ENCODE measurements at regions not wholly inside any gene's neighbourhood (a gene's known extent, or its start where the extent isn't known, plus 50 kb on each side); places are given as distances from the start of the nearest gene placed in this dataset.

- Mint-ChIP-seq H3K27ac (no peak overlapping the region), H3K36me3 (ENCODE audit: low read depth) (no peaks in the 10 kb centered on the region), H3K9me3 (no peaks in the 10 kb centered on the region), H3K4me3 (no peak overlapping the region), H3K27me3 (ENCODE audit: insufficient read depth) (peaks cover 6% of the 10 kb centered on the region), H3K4me1 (ENCODE audit: low read depth) (no peaks in the 10 kb centered on the region)
- intact Hi-C loops (cut with micrococcal nuclease): no loop called here
- DNase-seq (ENCODE audit: low spot score): no peak
Observed at GRCh38 chr10:78696791-78697395, 371.9 kb upstream of the ZMIZ1 start.

- Mint-ChIP-seq H3K27me3 (ENCODE audit: insufficient read depth) (peaks cover 4% of the 10 kb centered on the region), H3K4me1 (ENCODE audit: low read depth) (no peaks in the 10 kb centered on the region), H3K9me3 (no peaks in the 10 kb centered on the region), H3K36me3 (ENCODE audit: low read depth) (no peaks in the 10 kb centered on the region), H3K27ac (no peak overlapping the region), H3K4me3 (no peak overlapping the region)
- no peak for DNase-seq (ENCODE audit: low spot score)
- intact Hi-C loops (cut with micrococcal nuclease): no loop called here
Observed at GRCh38 chr10:78699971-78700370, 368.8 kb upstream of the ZMIZ1 start.

- Mint-ChIP-seq H3K27ac (no peak overlapping the region), H3K9me3 (no peaks in the 10 kb centered on the region), H3K36me3 (ENCODE audit: low read depth) (no peaks in the 10 kb centered on the region), H3K4me1 (ENCODE audit: low read depth) (no peaks in the 10 kb centered on the region), H3K4me3 (no peak overlapping the region), H3K27me3 (ENCODE audit: insufficient read depth) (peaks cover 6% of the 10 kb centered on the region)
- no peak for DNase-seq (ENCODE audit: low spot score)
- intact Hi-C loops (cut with micrococcal nuclease): no loop called here
Observed at GRCh38 chr10:78700413-78700812, 368.4 kb upstream of the ZMIZ1 start.

DNA sequence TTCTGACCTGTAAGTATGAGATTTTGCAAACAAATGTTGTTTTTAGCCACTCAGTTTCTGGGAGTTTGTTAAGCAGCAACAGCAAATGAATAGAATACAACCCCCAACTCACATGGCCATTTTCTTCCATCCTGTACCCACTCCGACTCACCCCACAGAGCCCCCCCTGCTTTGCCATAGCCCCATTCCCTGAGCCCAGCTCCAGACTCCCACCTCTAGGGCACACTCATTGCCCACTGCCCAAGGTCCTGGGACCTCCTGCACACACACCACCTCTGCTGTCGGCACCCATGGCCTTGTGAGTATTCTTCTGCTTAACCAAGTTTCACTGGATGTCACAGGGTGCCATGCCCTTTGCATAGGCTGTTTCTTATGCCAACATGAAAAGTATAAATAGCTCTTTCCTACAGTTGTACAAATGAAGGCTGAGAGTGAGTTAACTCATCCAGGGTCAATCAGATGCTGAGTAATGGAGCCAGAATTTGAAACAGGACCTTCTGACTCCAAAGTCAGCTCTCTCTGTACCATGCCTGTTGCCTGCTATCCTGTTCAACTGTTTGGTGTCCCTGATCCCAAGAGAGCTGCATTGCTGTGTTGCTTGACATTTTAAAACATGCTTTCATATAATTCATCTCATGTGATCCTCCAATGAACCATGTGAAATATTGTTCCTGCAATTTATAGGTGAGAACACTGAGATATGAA is 367.8 kb upstream of the ZMIZ1 start:
- H3K27ac Mint-ChIP-seq: no peak overlapping the region
- H3K4me1 Mint-ChIP-seq (ENCODE audit: low read depth): no peaks in the 10 kb centered on the region
- H3K36me3 Mint-ChIP-seq (ENCODE audit: low read depth): no peaks in the 10 kb centered on the region
- H3K9me3 Mint-ChIP-seq: no peaks in the 10 kb centered on the region
- H3K4me3 Mint-ChIP-seq: no peak overlapping the region
- DNase-seq (ENCODE audit: low spot score): no peak
- peaks cover 6% of the 10 kb centered on the region for H3K27me3 Mint-ChIP-seq (ENCODE audit: insufficient read depth)
- intact Hi-C loops (cut with micrococcal nuclease): no loop called here

DNA sequence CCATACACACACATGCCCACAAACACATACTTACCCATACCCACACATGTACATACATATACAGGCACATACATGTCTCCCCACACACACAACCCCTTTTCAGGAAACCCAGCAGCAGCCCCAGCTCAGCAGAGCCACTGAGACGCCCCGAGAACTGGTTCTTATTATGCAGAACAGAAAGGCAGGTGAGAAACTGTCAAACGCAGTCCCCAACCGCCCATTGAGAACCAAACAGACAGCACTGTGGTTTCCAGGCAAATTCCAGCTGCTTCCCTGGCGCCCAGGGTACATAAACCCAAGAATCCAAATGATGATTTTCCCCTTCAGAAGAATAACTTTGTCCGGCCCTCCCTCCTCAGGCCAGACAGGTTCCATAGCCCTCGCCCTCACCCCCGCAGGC is 366.6 kb upstream of the ZMIZ1 start:
- H3K4me3 Mint-ChIP-seq: no peak overlapping the region
- H3K36me3 Mint-ChIP-seq (ENCODE audit: low read depth): no peaks in the 10 kb centered on the region
- no peaks in the 10 kb centered on the region for H3K9me3 Mint-ChIP-seq
- intact Hi-C loops (cut with micrococcal nuclease): no loop called here
- no peak overlapping the region for H3K27ac Mint-ChIP-seq
- no peak for DNase-seq (ENCODE audit: low spot score)
- peaks cover 6% of the 10 kb centered on the region for H3K27me3 Mint-ChIP-seq (ENCODE audit: insufficient read depth)
- H3K4me1 Mint-ChIP-seq (ENCODE audit: low read depth): no peaks in the 10 kb centered on the region

DNA sequence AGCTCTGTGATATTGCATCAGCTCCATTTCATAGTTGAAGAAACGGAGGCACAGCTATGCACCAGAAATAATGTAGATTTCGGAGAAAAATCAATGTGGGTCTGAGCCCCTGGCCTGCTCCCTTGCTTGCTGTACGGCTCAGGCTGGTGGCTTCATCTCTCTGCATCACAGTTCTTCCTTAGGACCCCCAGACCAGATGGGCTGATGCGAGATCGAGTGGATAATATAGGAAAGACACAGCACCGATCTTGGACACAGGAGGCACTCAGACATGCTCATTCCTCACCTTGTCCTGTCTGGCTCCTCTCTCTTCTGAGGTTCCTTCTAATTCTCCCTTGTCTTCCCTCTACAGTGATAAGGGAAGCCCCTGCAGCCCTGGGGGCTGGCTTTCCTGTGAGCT is 365.9 kb upstream of the ZMIZ1 start:
- Mint-ChIP-seq H3K4me3 (no peak overlapping the region), H3K27me3 (ENCODE audit: insufficient read depth) (peaks cover 2% of the 10 kb centered on the region), H3K36me3 (ENCODE audit: low read depth) (no peaks in the 10 kb centered on the region), H3K9me3 (no peaks in the 10 kb centered on the region), H3K4me1 (ENCODE audit: low read depth) (no peaks in the 10 kb centered on the region), H3K27ac (no peak overlapping the region)
- DNase-seq (ENCODE audit: low spot score): no peak
- intact Hi-C loops (cut with micrococcal nuclease): no loop called here

GRCh38 chr10:78703593-78703992 is 365.2 kb upstream of the ZMIZ1 start:
- Mint-ChIP-seq H3K27ac (no peak overlapping the region), H3K9me3 (no peaks in the 10 kb centered on the region), H3K36me3 (ENCODE audit: low read depth) (no peaks in the 10 kb centered on the region), H3K27me3 (ENCODE audit: insufficient read depth) (peaks cover 2% of the 10 kb centered on the region), H3K4me1 (ENCODE audit: low read depth) (no peaks in the 10 kb centered on the region), H3K4me3 (no peak overlapping the region)
- DNase-seq (ENCODE audit: low spot score): no peak
- intact Hi-C loops (cut with micrococcal nuclease): no loop called here

DNA sequence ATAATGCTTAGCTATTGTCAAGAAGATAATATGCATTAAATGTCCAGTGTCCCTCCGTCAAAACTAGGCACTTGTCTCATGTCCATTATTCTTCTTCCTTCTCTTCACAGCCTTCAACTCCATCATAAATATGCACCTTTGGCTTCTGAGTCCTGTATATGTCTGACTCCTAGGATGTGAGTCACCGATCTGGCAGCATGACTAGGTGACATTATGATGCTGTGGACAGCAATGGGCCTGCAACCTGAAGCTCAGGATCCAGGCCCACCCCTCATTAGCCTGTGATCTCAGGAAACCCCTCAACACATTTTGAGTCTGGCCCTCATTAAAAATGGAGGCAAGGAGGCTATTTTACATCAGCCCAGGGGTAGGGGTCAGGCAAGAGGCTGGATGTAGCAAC is 362.5 kb upstream of the ZMIZ1 start:
- no peak overlapping the region for H3K27ac Mint-ChIP-seq
- H3K4me1 Mint-ChIP-seq (ENCODE audit: low read depth): no peaks in the 10 kb centered on the region
- H3K27me3 Mint-ChIP-seq (ENCODE audit: insufficient read depth): peaks cover 2% of the 10 kb centered on the region
- H3K9me3 Mint-ChIP-seq: no peaks in the 10 kb centered on the region
- DNase-seq (ENCODE audit: low spot score): no peak
- intact Hi-C loops (cut with micrococcal nuclease): no loop called here
- H3K36me3 Mint-ChIP-seq (ENCODE audit: low read depth): no peaks in the 10 kb centered on the region
- H3K4me3 Mint-ChIP-seq: no peak overlapping the region

GRCh38 chr10:78706726-78707540 is 361.8 kb upstream of the ZMIZ1 start:
- no peaks in the 10 kb centered on the region for H3K36me3 Mint-ChIP-seq (ENCODE audit: low read depth)
- peaks cover 3% of the 10 kb centered on the region for H3K27me3 Mint-ChIP-seq (ENCODE audit: insufficient read depth)
- intact Hi-C loops (cut with micrococcal nuclease): no loop called here
- no peak overlapping the region for H3K27ac Mint-ChIP-seq
- no peak for DNase-seq (ENCODE audit: low spot score)
- no peaks in the 10 kb centered on the region for H3K9me3 Mint-ChIP-seq
- H3K4me3 Mint-ChIP-seq: no peak overlapping the region
- H3K4me1 Mint-ChIP-seq (ENCODE audit: low read depth): no peaks in the 10 kb centered on the region

- Mint-ChIP-seq H3K27ac (no peak overlapping the region), H3K4me1 (ENCODE audit: low read depth) (no peaks in the 10 kb centered on the region), H3K9me3 (no peaks in the 10 kb centered on the region), H3K27me3 (ENCODE audit: insufficient read depth) (peaks cover 3% of the 10 kb centered on the region), H3K4me3 (no peak overlapping the region), H3K36me3 (ENCODE audit: low read depth) (no peaks in the 10 kb centered on the region)
- intact Hi-C loops (cut with micrococcal nuclease): no loop called here
- no peak for DNase-seq (ENCODE audit: low spot score)
Observed at GRCh38 chr10:78707745-78708144, 361.0 kb upstream of the ZMIZ1 start.

GRCh38 chr10:78712147-78712546 is 356.6 kb upstream of the ZMIZ1 start:
- intact Hi-C loops (cut with micrococcal nuclease): no loop called here
- DNase-seq (ENCODE audit: low spot score): no peak
- H3K27ac Mint-ChIP-seq: no peak overlapping the region
- H3K27me3 Mint-ChIP-seq (ENCODE audit: insufficient read depth): peaks cover 6% of the 10 kb centered on the region
- H3K36me3 Mint-ChIP-seq (ENCODE audit: low read depth): no peaks in the 10 kb centered on the region
- H3K4me1 Mint-ChIP-seq (ENCODE audit: low read depth): no peaks in the 10 kb centered on the region
- no peaks in the 10 kb centered on the region for H3K9me3 Mint-ChIP-seq
- H3K4me3 Mint-ChIP-seq: no peak overlapping the region

DNA sequence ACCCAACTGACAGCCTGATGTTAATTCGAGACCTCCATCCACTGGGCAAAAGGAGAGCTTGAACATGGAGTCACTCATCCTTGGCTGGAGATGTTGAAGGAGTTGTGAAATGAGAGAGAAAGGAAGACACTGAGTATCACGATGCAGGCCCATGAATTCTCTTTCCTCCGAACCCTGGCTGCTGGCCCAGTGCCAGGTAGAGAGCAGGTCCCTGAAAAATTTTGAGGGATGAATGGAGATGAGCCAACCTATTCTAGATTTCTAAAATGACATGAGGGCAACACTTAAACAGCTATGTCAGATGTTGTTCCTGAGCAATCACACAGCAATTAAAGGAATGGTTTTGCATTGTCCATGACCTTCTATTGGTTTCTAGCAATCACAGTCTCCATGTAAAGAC is 355.1 kb upstream of the ZMIZ1 start:
- intact Hi-C loops (cut with micrococcal nuclease): no loop called here
- Mint-ChIP-seq H3K4me1 (ENCODE audit: low read depth) (no peaks in the 10 kb centered on the region), H3K36me3 (ENCODE audit: low read depth) (no peaks in the 10 kb centered on the region), H3K9me3 (no peaks in the 10 kb centered on the region), H3K27me3 (ENCODE audit: insufficient read depth) (peaks cover 6% of the 10 kb centered on the region), H3K27ac (no peak overlapping the region), H3K4me3 (no peak overlapping the region)
- no peak for DNase-seq (ENCODE audit: low spot score)

GRCh38 chr10:78714225-78714624 is 354.5 kb upstream of the ZMIZ1 start:
- Mint-ChIP-seq H3K36me3 (ENCODE audit: low read depth) (no peaks in the 10 kb centered on the region), H3K27ac (no peak overlapping the region), H3K4me1 (ENCODE audit: low read depth) (no peaks in the 10 kb centered on the region), H3K4me3 (no peak overlapping the region), H3K9me3 (no peaks in the 10 kb centered on the region), H3K27me3 (ENCODE audit: insufficient read depth) (peaks cover 6% of the 10 kb centered on the region)
- intact Hi-C loops (cut with micrococcal nuclease): no loop called here
- no peak for DNase-seq (ENCODE audit: low spot score)

Data from activated T-helper 1 cell treated with anti-CD3 and anti-CD28 coated beads, Interleukin-12 subunit alpha, Interleukin-12 subunit beta, Interleukin-2, Interleukin-4 antibody, amounts not matched to agents 30 ng/mL and 10 ng/mL and 1 ng/mL, durations not matched to agents 14 hours and 24 hours and 36 hours (primary cell).